CD4-positive, alpha-beta T cell (primary cell): ENCODE measurements at regions not wholly inside any gene's neighbourhood (a gene's known extent, or its start where the extent isn't known, plus 50 kb on each side); places are given as distances from the start of the nearest gene placed in this dataset.

Experiments
- ATAC-seq: fragments of 200-7000 bp; cut with Tn5 transposase; one replicate; pipeline ENCODE4 v1.10.0; 2022; ENCODE audit warnings: mild to moderate bottlenecking; ENCODE audit not compliant: poor library complexity
- CTCF ChIA-PET: fragments of 350-600 bp; sonication (Branson Sonifier 250); formaldehyde crosslinking; loops from one replicate; lab custom pipeline; 2021; ENCODE audit warnings: antibody characterized with exemption, inconsistent platforms; lab: Charles Lee
- POLR2A ChIA-PET: fragments of 350-600 bp; sonication (Branson Sonifier 250); formaldehyde crosslinking; loops from one replicate; lab custom pipeline; 2021; ENCODE audit warnings: antibody characterized with exemption, inconsistent platforms; lab: Charles Lee
- DNase-seq, 14 experiments: peaks; one replicate each; pipeline ENCODE4 v3.0.0-alpha.2; 2013 to 2020; ENCODE audit warnings: mixed read lengths in 2 of 14
- H3K27ac ChIP-seq, 2 donors: one replicate each; pipeline versions ENCODE4 v1.5.1 to v1.7.0; 2013; ENCODE audit warnings: low read length in 2 of 2, low read depth in 1 of 2, mild to moderate bottlenecking in 1 of 2
- H3K27me3 ChIP-seq, 2 experiments: 1 replicate in 1 of 2; 2 replicates in 1 of 2; pipeline versions ENCODE4 v1.6.1 to v1.7.0; 2013; ENCODE audit warnings: low read length in 2 of 2, control low read depth in 1 of 2, mild to moderate bottlenecking in 1 of 2, moderate library complexity in 1 of 2; ENCODE audit not compliant: insufficient read depth in 2 of 2, control insufficient read depth in 1 of 2
- H3K36me3 ChIP-seq: one replicate; pipeline ENCODE4 v1.6.1; 2013; ENCODE audit warnings: low read length, control low read depth; ENCODE audit not compliant: insufficient read depth
- H3K4me1 ChIP-seq: one replicate; pipeline ENCODE4 v1.6.1; 2013; ENCODE audit warnings: low read length, control low read depth; ENCODE audit not compliant: insufficient read depth
- H3K4me3 ChIP-seq: one replicate; pipeline ENCODE4 v1.5.1; 2013; ENCODE audit warnings: mild to moderate bottlenecking, low read length, moderate library complexity
- H3K9me3 ChIP-seq, 2 experiments: 1 replicate in 1 of 2; 2 replicates in 1 of 2; pipeline versions ENCODE4 v1.6.1 to v1.7.0; 2013; ENCODE audit warnings: low read length in 2 of 2, mild to moderate bottlenecking in 2 of 2, control low read depth in 1 of 2, moderate library complexity in 1 of 2; ENCODE audit not compliant: control insufficient read depth in 1 of 2, insufficient read depth in 1 of 2
- H3K27ac Mint-ChIP-seq: one replicate; pipeline ENCODE4 v1.8.0; 2020; ENCODE audit warnings: mixed read lengths
- H3K27me3 Mint-ChIP-seq: one replicate; pipeline ENCODE4 v1.8.0; 2021; ENCODE audit warnings: mixed read lengths
- H3K36me3 Mint-ChIP-seq: one replicate; pipeline ENCODE4 v1.8.0; 2021; ENCODE audit warnings: low read depth, mixed read lengths
- H3K4me1 Mint-ChIP-seq: one replicate; pipeline ENCODE4 v1.8.0; 2021; ENCODE audit warnings: low read depth, mixed read lengths
- H3K4me3 Mint-ChIP-seq: one replicate; pipeline ENCODE4 v1.8.0; 2020; ENCODE audit warnings: mild to moderate bottlenecking, mixed read lengths
- H3K9me3 Mint-ChIP-seq: one replicate; pipeline ENCODE4 v1.8.0; 2020; ENCODE audit warnings: mixed read lengths
- CTCF ChIP-seq: fragments of 200-600 bp; IDR thresholded peaks from one replicate; pipeline ENCODE4 v1.8.0; 2022; ENCODE audit warnings: antibody characterized with exemption, mild to moderate bottlenecking
- intact Hi-C, 2 experiments: fragments of 100-400 bp; cut with DNase I in 1 of 2; cut with micrococcal nuclease in 1 of 2; formaldehyde crosslinking; loops; one replicate each; pipeline versions ENCODE4 v1.15.1 to v1.9.0; 2023 to 2025; cut with DNase I, micrococcal nuclease

- intact Hi-C loops: no loop called here
- ChIA-PET POLR2A (no interaction called here), CTCF (no interaction called here)
These were observed 739.2 kb downstream of the BRINP1 start for GRCh38 chr9:118630079-118630478.

GRCh38 chr9:118630931-118631595 is 738.2 kb downstream of the BRINP1 start:
- no peaks in the 10 kb centered on the region for H3K4me1 Mint-ChIP-seq
- ATAC-seq (no peak), DNase-seq (no peak)
- H3K27me3 Mint-ChIP-seq: no peaks in the 10 kb centered on the region
- Histone ChIP-seq H3K4me3 (no peak overlapping the region), H3K9me3 (no peaks in the 10 kb centered on the region), H3K27ac (no peak overlapping the region), H3K27me3 (no peaks in the 10 kb centered on the region), H3K4me1 (no peaks in the 10 kb centered on the region), H3K36me3 (no peaks in the 10 kb centered on the region)
- H3K27ac Mint-ChIP-seq: no peak overlapping the region
- CTCF ChIA-PET: no interaction called here
- POLR2A ChIA-PET: no interaction called here
- intact Hi-C loops: no loop called here
- H3K4me3 Mint-ChIP-seq: no peak overlapping the region
- peaks cover 11% of the 10 kb centered on the region for H3K9me3 Mint-ChIP-seq
- no peaks in the 10 kb centered on the region for H3K36me3 Mint-ChIP-seq
- TF ChIP-seq CTCF: no peak

More at GRCh38 chr9:118630079-118630478, 739.2 kb downstream of the BRINP1 start:
- Histone ChIP-seq H3K27ac (no peak overlapping the region), H3K4me1 (no peaks in the 10 kb centered on the region), H3K9me3 (no peaks in the 10 kb centered on the region), H3K36me3 (no peaks in the 10 kb centered on the region), H3K4me3 (no peak overlapping the region), H3K27me3 (no peaks in the 10 kb centered on the region)
- no peak for TF ChIP-seq CTCF
- no peak overlapping the region for H3K4me3 Mint-ChIP-seq
- no peak for DNase-seq
- no peaks in the 10 kb centered on the region for H3K36me3 Mint-ChIP-seq
- H3K9me3 Mint-ChIP-seq: peaks cover 13% of the 10 kb centered on the region
- ATAC-seq: no peak
- H3K4me1 Mint-ChIP-seq: no peaks in the 10 kb centered on the region
- H3K27ac Mint-ChIP-seq: no peak overlapping the region
- no peaks in the 10 kb centered on the region for H3K27me3 Mint-ChIP-seq

GRCh38 chr9:118631956-118632355 is 737.3 kb downstream of the BRINP1 start:
- Mint-ChIP-seq H3K4me1 (no peaks in the 10 kb centered on the region), H3K4me3 (no peak overlapping the region), H3K36me3 (no peaks in the 10 kb centered on the region), H3K9me3 (peaks cover 11% of the 10 kb centered on the region), H3K27me3 (no peaks in the 10 kb centered on the region), H3K27ac (no peak overlapping the region)
- no peak for DNase-seq
- Histone ChIP-seq H3K4me1 (no peaks in the 10 kb centered on the region), H3K36me3 (no peaks in the 10 kb centered on the region), H3K27me3 (no peaks in the 10 kb centered on the region), H3K4me3 (no peak overlapping the region), H3K27ac (no peak overlapping the region), H3K9me3 (no peaks in the 10 kb centered on the region)
- no peak for TF ChIP-seq CTCF
- CTCF ChIA-PET: no interaction called here
- ATAC-seq: no peak
- POLR2A ChIA-PET: no interaction called here
- intact Hi-C loops: no loop called here
